Stimulated activated CD4-positive, alpha-beta T cell treated with anti-CD3 and anti-CD28 coated beads, TNF-alpha, amount 100 ng/mL, for 4 hours (primary cell): ENCODE measurements at regions not wholly inside any gene's neighbourhood (a gene's known extent, or its start where the extent isn't known, plus 50 kb on each side); places are given as distances from the start of the nearest gene placed in this dataset.

Experiments used
- DNase-seq, 3 experiments: peaks; one replicate each; pipeline ENCODE4 v3.0.0-alpha.2; 2020; ENCODE audit warnings: low read depth in 3 of 3

GRCh38 chr1:212558693-212559480, 49.7 kb upstream of the ATF3 start:
- DNase-seq: peak; percentile 80 to 86 (median 83)
